ENCODE measurements at regions not wholly inside any gene's neighbourhood (a gene's known extent, or its start where the extent isn't known, plus 50 kb on each side); places are given as distances from the start of the nearest gene placed in this dataset.

GRCh38 chr15:39191871-39192291 is 389.0 kb upstream of the THBS1 start:
- TF ChIP-seq NFE2L2 (conservative IDR thresholded peaks at IDR 0.05; ENCODE audit: low read length): no peak
- TF ChIP-seq CTCF (IDR thresholded peaks at IDR 0.05): no peak
- TF ChIP-seq SREBF2 (IDR thresholded peaks at IDR 0.05): no peak
- no peak for TF ChIP-seq CHD4 (IDR thresholded peaks at IDR 0.05; ENCODE audit: borderline replicate concordance)
- no peak for TF ChIP-seq MAX (IDR thresholded peaks at IDR 0.05)
- no peak for TF ChIP-seq ZC3H11A (IDR thresholded peaks at IDR 0.05)
- no peak for TF ChIP-seq PBX3 (IDR thresholded peaks at IDR 0.05)
- TF ChIP-seq RAD21 (conservative IDR thresholded peaks at IDR 0.05 in 1 of 2, IDR thresholded peaks at IDR 0.05 in 1 of 2): no peak
- TF ChIP-seq CBX2 (IDR thresholded peaks at IDR 0.05; ENCODE audit: borderline replicate concordance, low read depth): no peak
- TF ChIP-seq POLR2A (IDR thresholded peaks at IDR 0.05; ENCODE audit: low read length): no peak
- no peak for TF ChIP-seq SMC3 (IDR thresholded peaks at IDR 0.05)

Measured in A549 (cell line).